Pancreas (tissue), 10 donors: ENCODE measurements at regions not wholly inside any gene's neighbourhood (a gene's known extent, or its start where the extent isn't known, plus 50 kb on each side); places are given as distances from the start of the nearest gene placed in this dataset.

ENCODE experiments used
- ATAC-seq, 4 donors: fragments of 200-7000 bp; cut with Tn5 transposase; one replicate each; pipeline versions ENCODE4 v1.8.0 to v1.9.1; 2020; ENCODE audit warnings: mild to moderate bottlenecking in 4 of 4, moderate library complexity in 4 of 4
- DNase-seq, 6 donors: peaks; one replicate each; pipeline ENCODE4 v3.0.0-alpha.2; 2020
- FAIRE-seq: peaks from 2 replicates; lab custom pipeline; 2012; peaks lifted over from hg19 to GRCh38; lab: Jason Lieb, UNC
- H3K27ac ChIP-seq, 4 donors: fragments of 200-600 bp; sonication (generic); 1 replicate in 3 of 4; 2 replicates in 1 of 4; pipeline versions ENCODE4 v1.5.0 to v1.8.0; 2020
- H3K27me3 ChIP-seq, 4 donors: fragments of 200-600 bp; one replicate each; pipeline ENCODE4 v1.8.0; 2021
- H3K36me3 ChIP-seq, 3 donors: fragments of 200-600 bp; sonication (generic) in 1 of 3; one replicate each; pipeline versions ENCODE4 v1.5.0 to v1.8.0; 2020 to 2021
- H3K4me1 ChIP-seq, 3 donors: fragments of 200-600 bp; one replicate each; pipeline ENCODE4 v1.8.0; 2021
- H3K4me3 ChIP-seq, 4 donors: fragments of 200-600 bp; sonication (generic) in 2 of 4; one replicate each; pipeline versions ENCODE4 v1.5.0 to v1.8.0; 2020 to 2021
- H3K9me3 ChIP-seq, 4 donors: fragments of 200-600 bp; one replicate each; pipeline ENCODE4 v1.8.0; 2021
- CTCF ChIP-seq, 4 donors: fragments of 200-600 bp; sonication (generic) in 3 of 4; IDR thresholded peaks; one replicate each; pipeline versions ENCODE4 v1.5.0 to v1.8.0; 2021; ENCODE audit warnings: antibody characterized with exemption in 4 of 4
- WGBS, 2 donors: extraction: QIAGEN DNeasy Blood & Tissue Kit; methylation state at CpG; one replicate each; pipeline ENCODE4 v1.1.7; 2013; 5-methylcytosine and 5-hydroxymethylcytosine counted together
- intact Hi-C, 3 donors: fragments of 100-400 bp; cut with DNase I; formaldehyde crosslinking; loops; one replicate each; pipeline versions ENCODE4 v1.11.1 to v1.14.2; 2022
- donor health status: healthy with polysubstance abuse.
- donor health status: DM: no; HTN: no; CAD: no; lungs with moderate emphysema.
- donor health status: DM: no; HTN: no; CAD: no.
- donor health status: control.
- donor health status: control.
- donor health status: Bipolar disorder and iron deficiency.
- donor health status: DM: yes; HTN: yes; CAD: no.
- donor health status: DM: no; HTN: no; CAD: no.
- donor health status: DM: no; HTN: no; CAD: no.
- donor health status: DM: yes; HTN: yes; CAD: no.

- intact Hi-C loops, result no loop called here
- no peaks in the 10 kb centered on the region for H3K4me1 ChIP-seq
- H3K27me3 ChIP-seq, result no peaks in the 10 kb centered on the region
- ATAC-seq, result no peak
- no peak overlapping the region for H3K4me3 ChIP-seq
- DNase-seq, result peak in 1 of 6 donors; percentile 20
- H3K27ac ChIP-seq, result no peak overlapping the region
- H3K9me3 ChIP-seq, result no peaks in the 10 kb centered on the region
- no peaks in the 10 kb centered on the region for H3K36me3 ChIP-seq
- no peak for FAIRE-seq
- TF ChIP-seq CTCF (IDR thresholded peaks at IDR 0.05), result no peak
- WGBS, 2 donors, result 69 to 82% methylated on average over 21 of the region's 21 CpGs
These were observed 1445.1 kb upstream of the CDH9 start for GRCh38 chr5:28483327-28484025.

- WGBS, 2 donors, result 36 to 54% methylated on average over 4 of the region's 4 CpGs
- ATAC-seq, result no peak
- H3K4me3 ChIP-seq, result no peak overlapping the region
- H3K4me1 ChIP-seq, result no peaks in the 10 kb centered on the region
- no peaks in the 10 kb centered on the region for H3K9me3 ChIP-seq
- TF ChIP-seq CTCF (IDR thresholded peaks at IDR 0.05), result no peak
- no peak overlapping the region for H3K27ac ChIP-seq
- DNase-seq, result no peak
- FAIRE-seq, result no peak
- H3K27me3 ChIP-seq, result no peaks in the 10 kb centered on the region
- intact Hi-C loops, result no loop called here
- no peaks in the 10 kb centered on the region for H3K36me3 ChIP-seq
These were observed 1435.2 kb upstream of the CDH9 start for GRCh38 chr5:28473531-28474107.

GRCh38 chr5:28468166-28468565, 1429.8 kb upstream of the CDH9 start:
- no peaks in the 10 kb centered on the region for H3K27me3 ChIP-seq
- DNase-seq (no peak), ATAC-seq (no peak), FAIRE-seq (no peak)
- no peaks in the 10 kb centered on the region for H3K4me1 ChIP-seq
- no peak overlapping the region for H3K4me3 ChIP-seq
- no peaks in the 10 kb centered on the region for H3K36me3 ChIP-seq
- H3K27ac ChIP-seq, result no peak overlapping the region
- intact Hi-C loops, result no loop called here
- 9 to 15% methylated on average over 3 of the region's 3 CpGs for WGBS, 2 donors
- TF ChIP-seq CTCF (IDR thresholded peaks at IDR 0.05), result no peak
- no peaks in the 10 kb centered on the region for H3K9me3 ChIP-seq

- Histone ChIP-seq H3K27me3 (no peaks in the 10 kb centered on the region), H3K4me3 (no peak overlapping the region), H3K9me3 (no peaks in the 10 kb centered on the region), H3K4me1 (no peaks in the 10 kb centered on the region), H3K27ac (no peak overlapping the region), H3K36me3 (no peaks in the 10 kb centered on the region)
- DNase-seq, result no peak
- FAIRE-seq, result no peak
- no peak for ATAC-seq
- no peak for TF ChIP-seq CTCF (IDR thresholded peaks at IDR 0.05)
- intact Hi-C loops, result no loop called here
- WGBS, 2 donors, result 67 to 84% methylated on average over 4 of the region's 4 CpGs
These were observed 1425.3 kb upstream of the CDH9 start for GRCh38 chr5:28463728-28464127.

GRCh38 chr5:28451483-28451882, 1413.1 kb upstream of the CDH9 start:
- ATAC-seq, result no peak
- DNase-seq, result no peak
- no peak overlapping the region for H3K27ac ChIP-seq
- no peaks in the 10 kb centered on the region for H3K36me3 ChIP-seq
- no peak overlapping the region for H3K4me3 ChIP-seq
- no peaks in the 10 kb centered on the region for H3K4me1 ChIP-seq
- no peak for FAIRE-seq
- TF ChIP-seq CTCF (IDR thresholded peaks at IDR 0.05), result no peak
- no peaks in the 10 kb centered on the region for H3K27me3 ChIP-seq
- H3K9me3 ChIP-seq, result no peaks in the 10 kb centered on the region
- intact Hi-C loops, result no loop called here
